ENCODE measurements at regions not wholly inside any gene's neighbourhood (a gene's known extent, or its start where the extent isn't known, plus 50 kb on each side); places are given as distances from the start of the nearest gene placed in this dataset.

GRCh38 chr2:221216636-221217035, 355.5 kb downstream of the EPHA4 start:
- TF ChIP-seq SP1 (IDR thresholded peaks at IDR 0.05) (no peak), ELF4 (IDR thresholded peaks at IDR 0.05) (no peak)

Measured in HEK293T (cell line).